ENCODE measurements at regions not wholly inside any gene's neighbourhood (a gene's known extent, or its start where the extent isn't known, plus 50 kb on each side); places are given as distances from the start of the nearest gene placed in this dataset.

GRCh38 chr2:41572154-41572553, 475.7 kb upstream of the PKDCC start:
- Histone ChIP-seq H3K4me1 (ENCODE audit: insufficient read depth) (no peaks in the 10 kb centered on the region), H3K4me3 (ENCODE audit: low read depth, low read length) (no peak overlapping the region)
- 88% methylated on average over 3 of the region's 3 CpGs for WGBS

GRCh38 chr2:41576423-41576822, 471.4 kb upstream of the PKDCC start:
- Histone ChIP-seq H3K36me3 (ENCODE audit: insufficient read depth) (no peaks in the 10 kb centered on the region), H3K4me1 (ENCODE audit: insufficient read depth) (no peaks in the 10 kb centered on the region), H3K4me3 (ENCODE audit: low read depth, low read length) (no peak overlapping the region), H3K27ac (ENCODE audit: low read depth) (no peak overlapping the region)
- DNase-seq (ENCODE audit: extremely low spot score): no peak
- WGBS: 88% methylated on average over 2 of the region's 2 CpGs

More at GRCh38 chr2:41572154-41572553, 475.7 kb upstream of the PKDCC start:
- H3K36me3 ChIP-seq (ENCODE audit: insufficient read depth): no peaks in the 10 kb centered on the region
- no peak for DNase-seq (ENCODE audit: extremely low spot score)
- no peak overlapping the region for H3K27ac ChIP-seq (ENCODE audit: low read depth)

GRCh38 chr2:41579806-41580205, 468.0 kb upstream of the PKDCC start:
- no peak overlapping the region for H3K27ac ChIP-seq (ENCODE audit: low read depth)
- no peaks in the 10 kb centered on the region for H3K4me1 ChIP-seq (ENCODE audit: insufficient read depth)
- H3K4me3 ChIP-seq (ENCODE audit: low read depth, low read length): no peak overlapping the region
- H3K36me3 ChIP-seq (ENCODE audit: insufficient read depth): no peaks in the 10 kb centered on the region
- no peak for DNase-seq (ENCODE audit: extremely low spot score)
- WGBS: 83% methylated on average over 2 of the region's 2 CpGs

GRCh38 chr2:41580806-41581205, 467.0 kb upstream of the PKDCC start:
- 75% methylated on average over 4 of the region's 4 CpGs for WGBS
- no peak for DNase-seq (ENCODE audit: extremely low spot score)

GRCh38 chr2:41595240-41595639, 452.6 kb upstream of the PKDCC start:
- 0% methylated on average over 1 of the region's 1 CpG for WGBS
- H3K27ac ChIP-seq (ENCODE audit: low read depth): no peak overlapping the region

More at GRCh38 chr2:41580806-41581205, 467.0 kb upstream of the PKDCC start:
- no peak overlapping the region for H3K4me3 ChIP-seq (ENCODE audit: low read depth, low read length)
- H3K4me1 ChIP-seq (ENCODE audit: insufficient read depth): no peaks in the 10 kb centered on the region
- H3K36me3 ChIP-seq (ENCODE audit: insufficient read depth): no peaks in the 10 kb centered on the region
- H3K27ac ChIP-seq (ENCODE audit: low read depth): no peak overlapping the region

GRCh38 chr2:41597680-41598079, 450.1 kb upstream of the PKDCC start:
- no peak overlapping the region for H3K4me3 ChIP-seq (ENCODE audit: low read depth, low read length)
- H3K4me1 ChIP-seq (ENCODE audit: insufficient read depth): no peaks in the 10 kb centered on the region
- H3K27ac ChIP-seq (ENCODE audit: low read depth): no peak overlapping the region
- WGBS: 59% methylated on average over 2 of the region's 2 CpGs
- DNase-seq (ENCODE audit: extremely low spot score): no peak
- no peaks in the 10 kb centered on the region for H3K36me3 ChIP-seq (ENCODE audit: insufficient read depth)

More at GRCh38 chr2:41595240-41595639, 452.6 kb upstream of the PKDCC start:
- no peaks in the 10 kb centered on the region for H3K4me1 ChIP-seq (ENCODE audit: insufficient read depth)
- no peak overlapping the region for H3K4me3 ChIP-seq (ENCODE audit: low read depth, low read length)
- DNase-seq (ENCODE audit: extremely low spot score): no peak
- H3K36me3 ChIP-seq (ENCODE audit: insufficient read depth): no peaks in the 10 kb centered on the region

- no peaks in the 10 kb centered on the region for H3K4me1 ChIP-seq (ENCODE audit: insufficient read depth)
- H3K27ac ChIP-seq (ENCODE audit: low read depth): no peak overlapping the region
- no peaks in the 10 kb centered on the region for H3K36me3 ChIP-seq (ENCODE audit: insufficient read depth)
- WGBS: 58% methylated on average over 5 of the region's 5 CpGs
- no peak for DNase-seq (ENCODE audit: extremely low spot score)
- H3K4me3 ChIP-seq (ENCODE audit: low read depth, low read length): no peak overlapping the region
Measured at GRCh38 chr2:41598161-41598894, 449.5 kb upstream of the PKDCC start.

- Histone ChIP-seq H3K4me3 (ENCODE audit: low read depth, low read length) (no peak overlapping the region), H3K36me3 (ENCODE audit: insufficient read depth) (no peaks in the 10 kb centered on the region), H3K27ac (ENCODE audit: low read depth) (no peak overlapping the region), H3K4me1 (ENCODE audit: insufficient read depth) (no peaks in the 10 kb centered on the region)
- no peak for DNase-seq (ENCODE audit: extremely low spot score)
Measured at GRCh38 chr2:41600460-41600859, 447.4 kb upstream of the PKDCC start.

- no peaks in the 10 kb centered on the region for H3K36me3 ChIP-seq (ENCODE audit: insufficient read depth)
- no peaks in the 10 kb centered on the region for H3K4me1 ChIP-seq (ENCODE audit: insufficient read depth)
- DNase-seq (ENCODE audit: extremely low spot score): no peak
- no peak overlapping the region for H3K27ac ChIP-seq (ENCODE audit: low read depth)
- no peak overlapping the region for H3K4me3 ChIP-seq (ENCODE audit: low read depth, low read length)
- WGBS: 72% methylated on average over 2 of the region's 2 CpGs
Measured at GRCh38 chr2:41602341-41602740, 445.5 kb upstream of the PKDCC start.

- H3K36me3 ChIP-seq (ENCODE audit: insufficient read depth): no peaks in the 10 kb centered on the region
- H3K4me3 ChIP-seq (ENCODE audit: low read depth, low read length): no peak overlapping the region
- WGBS: 79% methylated on average over 1 of the region's 1 CpG
- no peak for DNase-seq (ENCODE audit: extremely low spot score)
- no peaks in the 10 kb centered on the region for H3K4me1 ChIP-seq (ENCODE audit: insufficient read depth)
- H3K27ac ChIP-seq (ENCODE audit: low read depth): no peak overlapping the region
Measured at GRCh38 chr2:41605311-41605710, 442.5 kb upstream of the PKDCC start.

GRCh38 chr2:41605914-41606313, 441.9 kb upstream of the PKDCC start:
- H3K4me3 ChIP-seq (ENCODE audit: low read depth, low read length): no peak overlapping the region
- no peak overlapping the region for H3K27ac ChIP-seq (ENCODE audit: low read depth)
- no peaks in the 10 kb centered on the region for H3K36me3 ChIP-seq (ENCODE audit: insufficient read depth)
- no peaks in the 10 kb centered on the region for H3K4me1 ChIP-seq (ENCODE audit: insufficient read depth)
- DNase-seq (ENCODE audit: extremely low spot score): no peak

GRCh38 chr2:41610501-41611190, 437.2 kb upstream of the PKDCC start:
- H3K4me3 ChIP-seq (ENCODE audit: low read depth, low read length): no peak overlapping the region
- H3K27ac ChIP-seq (ENCODE audit: low read depth): no peak overlapping the region
- H3K36me3 ChIP-seq (ENCODE audit: insufficient read depth): no peaks in the 10 kb centered on the region
- 29% methylated on average over 6 of the region's 6 CpGs for WGBS
- no peaks in the 10 kb centered on the region for H3K4me1 ChIP-seq (ENCODE audit: insufficient read depth)
- DNase-seq (ENCODE audit: extremely low spot score): no peak

GRCh38 chr2:41618754-41619153, 429.1 kb upstream of the PKDCC start:
- Histone ChIP-seq H3K4me1 (ENCODE audit: insufficient read depth) (no peaks in the 10 kb centered on the region), H3K27ac (ENCODE audit: low read depth) (no peak overlapping the region), H3K36me3 (ENCODE audit: insufficient read depth) (no peaks in the 10 kb centered on the region), H3K4me3 (ENCODE audit: low read depth, low read length) (no peak overlapping the region)
- DNase-seq (ENCODE audit: extremely low spot score): no peak
- WGBS: 74% methylated on average over 3 of the region's 3 CpGs

- Histone ChIP-seq H3K4me1 (ENCODE audit: insufficient read depth) (no peaks in the 10 kb centered on the region), H3K36me3 (ENCODE audit: insufficient read depth) (no peaks in the 10 kb centered on the region), H3K27ac (ENCODE audit: low read depth) (no peak overlapping the region), H3K4me3 (ENCODE audit: low read depth, low read length) (no peak overlapping the region)
- DNase-seq (ENCODE audit: extremely low spot score): no peak
- WGBS: 63% methylated on average over 3 of the region's 3 CpGs
Measured at GRCh38 chr2:41621095-41621494, 426.7 kb upstream of the PKDCC start.
